B cell (primary cell): ENCODE measurements at regions not wholly inside any gene's neighbourhood (a gene's known extent, or its start where the extent isn't known, plus 50 kb on each side); places are given as distances from the start of the nearest gene placed in this dataset.

ENCODE experiments used
- ATAC-seq: fragments of 200-7000 bp; cut with Tn5 transposase; one replicate; pipeline ENCODE4 v1.10.0; 2021; ENCODE audit warnings: low read depth, mild to moderate bottlenecking, moderate number of reproducible peaks, moderate library complexity
- CTCF ChIA-PET: fragments of 350-600 bp; sonication (Branson Sonifier 250); formaldehyde crosslinking; loops from one replicate; lab custom pipeline; 2021; ENCODE audit warnings: antibody characterized with exemption, inconsistent platforms; lab: Charles Lee
- POLR2A ChIA-PET: fragments of 350-600 bp; sonication (Branson Sonifier 250); formaldehyde crosslinking; loops from one replicate; lab custom pipeline; 2021; ENCODE audit warnings: antibody characterized with exemption; lab: Charles Lee
- DNase-seq: peaks from one replicate; pipeline ENCODE4 v3.0.0; 2013
- H2AFZ ChIP-seq: 2 replicates; pipeline ENCODE4 v1.6.1; 2012; ENCODE audit warnings: mild to moderate bottlenecking, low read depth, low read length; ENCODE audit not compliant: insufficient read depth, poor library complexity, severe bottlenecking
- H3K27ac ChIP-seq, 2 donors: 1 replicate in 1 of 2; 2 replicates in 1 of 2; pipeline ENCODE4 v1.5.1; 2012 to 2013; ENCODE audit warnings: low read length in 2 of 2, mild to moderate bottlenecking in 2 of 2, moderate library complexity in 1 of 2
- H3K27me3 ChIP-seq, 4 experiments: fragments of 200-600 bp in 1 of 4; sonication (generic) in 1 of 4; replicated peaks in 1 of 4; 1 replicate in 2 of 4; 2 replicates in 2 of 4; pipeline versions ENCODE4 v1.6.1 to v1.7.0; 2013 to 2016; ENCODE audit warnings: low read length in 3 of 4, mild to moderate bottlenecking in 2 of 4, mixed read lengths in 1 of 4, moderate library complexity in 1 of 4; ENCODE audit not compliant: insufficient read depth in 4 of 4, control insufficient read depth in 3 of 4; ENCODE audit errors: control extremely low read depth in 1 of 4
- H3K36me3 ChIP-seq, 2 experiments: replicated peaks in 1 of 2; 1 replicate in 1 of 2; 2 replicates in 1 of 2; pipeline versions ENCODE4 v1.6.1 to v1.7.1; 2013; ENCODE audit warnings: low read length in 1 of 2; ENCODE audit not compliant: insufficient read depth in 2 of 2, control insufficient read depth in 1 of 2; ENCODE audit errors: control extremely low read depth in 1 of 2, extremely low read depth in 1 of 2
- H3K4me1 ChIP-seq, 2 donors: fragments of 200-600 bp in 1 of 2; sonication (generic) in 1 of 2; 1 replicate in 1 of 2; 2 replicates in 1 of 2; pipeline versions ENCODE4 v1.5.1 to v1.6.1; 2013 to 2017; ENCODE audit warnings: low read length in 2 of 2; ENCODE audit not compliant: control insufficient read depth in 2 of 2, insufficient read depth in 2 of 2
- H3K4me2 ChIP-seq: replicated peaks from 2 replicates; pipeline ENCODE3; 2012; ENCODE audit warnings: mild to moderate bottlenecking, low read depth, low read length; ENCODE audit not compliant: poor library complexity, severe bottlenecking
- H3K4me3 ChIP-seq, 5 experiments: fragments of 200-600 bp in 1 of 5; sonication (generic) in 1 of 5; 1 replicate in 3 of 5; 2 replicates in 2 of 5; pipeline versions ENCODE4 v1.5.1 to v1.7.0; 2011 to 2016; ENCODE audit warnings: low read length in 4 of 5, mild to moderate bottlenecking in 4 of 5, low read depth in 2 of 5, control low read depth in 1 of 5, moderate library complexity in 1 of 5; ENCODE audit not compliant: insufficient read depth in 1 of 5; ENCODE audit errors: control extremely low read depth in 1 of 5, extremely low read depth in 1 of 5
- H3K79me2 ChIP-seq: fragments of 200-600 bp; sonication (generic); one replicate; pipeline ENCODE4 v1.6.0; 2016; ENCODE audit warnings: low read length; ENCODE audit not compliant: control insufficient read depth, insufficient read depth
- H3K9ac ChIP-seq: fragments of 200-600 bp; sonication (generic); 2 replicates; pipeline ENCODE4 v1.6.1; 2017; ENCODE audit warnings: mild to moderate bottlenecking, low read length, moderate library complexity
- H3K9me3 ChIP-seq, 3 donors: one replicate each; pipeline versions ENCODE4 v1.6.1 to v1.7.1; 2013; ENCODE audit warnings: low read length in 2 of 3; ENCODE audit not compliant: control insufficient read depth in 2 of 3, insufficient read depth in 1 of 3; ENCODE audit errors: control extremely low read depth in 1 of 3
- H4K20me1 ChIP-seq: 2 replicates; pipeline ENCODE4 v1.6.0; 2012; ENCODE audit warnings: mild to moderate bottlenecking, low read length; ENCODE audit not compliant: insufficient read depth, control insufficient read depth, poor library complexity, severe bottlenecking
- H3K27ac Mint-ChIP-seq: one replicate; pipeline ENCODE4 v1.8.0; 2021; ENCODE audit warnings: mixed read lengths
- H3K27me3 Mint-ChIP-seq: one replicate; pipeline ENCODE4 v1.8.0; 2021; ENCODE audit warnings: mixed read lengths
- H3K4me1 Mint-ChIP-seq: one replicate; pipeline ENCODE4 v1.8.0; 2021; ENCODE audit warnings: mixed read lengths
- H3K4me3 Mint-ChIP-seq: one replicate; pipeline ENCODE4 v1.8.0; 2021; ENCODE audit warnings: mixed read lengths
- H3K9me3 Mint-ChIP-seq: one replicate; pipeline ENCODE4 v1.8.0; 2022; ENCODE audit warnings: mixed read lengths; ENCODE audit not compliant: insufficient read depth
- EZH2 ChIP-seq: IDR thresholded peaks from 2 replicates; pipeline ENCODE4 v1.6.1; 2012; ENCODE audit warnings: borderline replicate concordance, low read depth, mild to moderate bottlenecking, moderate library complexity, low read length; ENCODE audit not compliant: insufficient read depth, poor library complexity, severe bottlenecking
- WGBS: methylation state at CpG from one replicate; pipeline ENCODE4 v1.1.5; 2013; ENCODE audit warnings: missing lambda C conversion rate; ENCODE audit not compliant: insufficient coverage; 5-methylcytosine and 5-hydroxymethylcytosine counted together
- intact Hi-C: fragments of 100-400 bp; cut with micrococcal nuclease; formaldehyde crosslinking; loops from one replicate; pipeline ENCODE4 v1.10.0; 2022
- TF ChIP-seq, protein P1 (sequence below): fragments of 200-600 bp; IDR thresholded peaks from one replicate; pipeline ENCODE4 v1.8.0; 2022; ENCODE audit warnings: antibody characterized with exemption, mild to moderate bottlenecking

DNA sequence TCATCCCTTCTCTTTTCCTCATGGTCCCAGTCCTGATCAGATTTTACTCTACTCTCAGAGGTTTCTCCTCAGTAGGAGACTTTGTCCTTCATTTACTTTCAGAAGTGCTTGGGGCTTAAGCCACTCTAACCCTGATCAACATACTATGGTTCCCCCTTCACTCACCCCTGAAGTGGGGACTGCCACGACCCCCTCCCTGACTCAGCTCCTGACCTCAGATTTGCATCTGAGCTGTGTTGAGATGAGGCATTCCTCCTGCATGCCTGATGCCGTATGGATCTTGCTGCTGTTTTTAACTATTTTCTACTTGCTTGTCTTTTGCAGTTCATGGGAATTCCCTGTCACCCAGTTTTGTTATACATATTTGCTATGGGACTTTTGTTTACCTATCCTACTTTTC, 306.7 kb upstream of the CHST9 start:
- Histone ChIP-seq H3K9me3 (no peaks in the 10 kb centered on the region), H3K4me2 (no peak overlapping the region), H3K4me3 (no peak overlapping the region), H3K79me2 (no peaks in the 10 kb centered on the region), H4K20me1 (no peaks in the 10 kb centered on the region), H3K4me1 (no peaks in the 10 kb centered on the region), H3K27me3 (no peaks in the 10 kb centered on the region), H3K36me3 (no peaks in the 10 kb centered on the region), H2AFZ (no peak overlapping the region), H3K27ac (no peak overlapping the region), H3K9ac (no peak overlapping the region)
- TF ChIP-seq, protein P1, sequence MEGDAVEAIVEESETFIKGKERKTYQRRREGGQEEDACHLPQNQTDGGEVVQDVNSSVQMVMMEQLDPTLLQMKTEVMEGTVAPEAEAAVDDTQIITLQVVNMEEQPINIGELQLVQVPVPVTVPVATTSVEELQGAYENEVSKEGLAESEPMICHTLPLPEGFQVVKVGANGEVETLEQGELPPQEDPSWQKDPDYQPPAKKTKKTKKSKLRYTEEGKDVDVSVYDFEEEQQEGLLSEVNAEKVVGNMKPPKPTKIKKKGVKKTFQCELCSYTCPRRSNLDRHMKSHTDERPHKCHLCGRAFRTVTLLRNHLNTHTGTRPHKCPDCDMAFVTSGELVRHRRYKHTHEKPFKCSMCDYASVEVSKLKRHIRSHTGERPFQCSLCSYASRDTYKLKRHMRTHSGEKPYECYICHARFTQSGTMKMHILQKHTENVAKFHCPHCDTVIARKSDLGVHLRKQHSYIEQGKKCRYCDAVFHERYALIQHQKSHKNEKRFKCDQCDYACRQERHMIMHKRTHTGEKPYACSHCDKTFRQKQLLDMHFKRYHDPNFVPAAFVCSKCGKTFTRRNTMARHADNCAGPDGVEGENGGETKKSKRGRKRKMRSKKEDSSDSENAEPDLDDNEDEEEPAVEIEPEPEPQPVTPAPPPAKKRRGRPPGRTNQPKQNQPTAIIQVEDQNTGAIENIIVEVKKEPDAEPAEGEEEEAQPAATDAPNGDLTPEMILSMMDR: no peak
- no peak for TF ChIP-seq EZH2
- no peaks in the 10 kb centered on the region for H3K27me3 Mint-ChIP-seq
- no peaks in the 10 kb centered on the region for H3K9me3 Mint-ChIP-seq
- DNase-seq (no peak), ATAC-seq (no peak)
- POLR2A ChIA-PET: no interaction called here
- WGBS: 83% methylated on average over 1 of the region's 2 CpGs
- no peaks in the 10 kb centered on the region for H3K4me1 Mint-ChIP-seq
- no peak overlapping the region for H3K4me3 Mint-ChIP-seq
- CTCF ChIA-PET: no interaction called here
- H3K27ac Mint-ChIP-seq: no peak overlapping the region
- intact Hi-C loops: no loop called here

DNA sequence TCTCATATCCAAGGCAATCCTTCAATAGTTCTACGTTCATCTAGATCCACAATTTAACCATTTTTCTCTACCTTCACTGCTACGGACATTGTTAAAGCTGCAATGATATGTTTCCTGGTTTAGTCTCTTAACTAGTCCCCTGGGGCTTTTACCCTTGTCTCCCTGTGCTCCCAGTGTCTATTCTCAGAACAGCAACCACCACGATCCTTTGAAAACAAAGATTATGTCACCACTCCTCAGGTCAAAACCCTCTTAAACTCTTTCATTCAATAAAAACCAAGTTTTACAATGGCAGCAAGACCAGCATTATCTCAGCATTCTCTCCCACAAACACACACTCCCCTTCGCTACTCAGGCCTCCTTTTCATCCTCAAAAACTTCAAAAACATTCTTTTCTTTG, 298.2 kb upstream of the CHST9 start:
- H3K27me3 Mint-ChIP-seq: no peaks in the 10 kb centered on the region
- ATAC-seq (no peak), DNase-seq (no peak)
- Histone ChIP-seq H4K20me1 (no peaks in the 10 kb centered on the region), H2AFZ (no peak overlapping the region), H3K36me3 (no peaks in the 10 kb centered on the region), H3K4me1 (no peaks in the 10 kb centered on the region), H3K27ac (no peak overlapping the region), H3K4me2 (no peak overlapping the region), H3K9me3 (no peaks in the 10 kb centered on the region), H3K27me3 (no peaks in the 10 kb centered on the region), H3K79me2 (no peaks in the 10 kb centered on the region), H3K4me3 (no peak overlapping the region), H3K9ac (no peak overlapping the region)
- TF ChIP-seq EZH2: no peak
- TF ChIP-seq, protein P1: no peak
- no peak overlapping the region for H3K27ac Mint-ChIP-seq
- no peaks in the 10 kb centered on the region for H3K4me1 Mint-ChIP-seq
- ChIA-PET POLR2A (no interaction called here), CTCF (no interaction called here)
- intact Hi-C loops: no loop called here
- H3K4me3 Mint-ChIP-seq: no peak overlapping the region
- peaks cover 5% of the 10 kb centered on the region for H3K9me3 Mint-ChIP-seq
- WGBS: 51% methylated on average over 4 of the region's 4 CpGs
